Astrocyte (in vitro differentiated cells and primary cell): ENCODE measurements at regions not wholly inside any gene's neighbourhood (a gene's known extent, or its start where the extent isn't known, plus 50 kb on each side); places are given as distances from the start of the nearest gene placed in this dataset.

ENCODE experiments used
- CTCF ChIP-seq: IDR thresholded peaks from 2 replicates; pipeline ENCODE4 v1.5.1; 2011; ENCODE audit warnings: low read depth, mild to moderate bottlenecking, inconsistent platforms, low read length, moderate library complexity; ENCODE audit not compliant: insufficient read depth
- EZH2 ChIP-seq: IDR thresholded peaks from 2 replicates; pipeline ENCODE4 v1.6.1; 2012; ENCODE audit warnings: mild to moderate bottlenecking, low read length, inconsistent platforms; ENCODE audit not compliant: insufficient read depth

GRCh38 chr17:71477356-71477755 is 643.5 kb upstream of the SOX9 start:
- TF ChIP-seq CTCF (no peak), EZH2 (no peak)
